ENCODE measurements at regions not wholly inside any gene's neighbourhood (a gene's known extent, or its start where the extent isn't known, plus 50 kb on each side); places are given as distances from the start of the nearest gene placed in this dataset.

DNA sequence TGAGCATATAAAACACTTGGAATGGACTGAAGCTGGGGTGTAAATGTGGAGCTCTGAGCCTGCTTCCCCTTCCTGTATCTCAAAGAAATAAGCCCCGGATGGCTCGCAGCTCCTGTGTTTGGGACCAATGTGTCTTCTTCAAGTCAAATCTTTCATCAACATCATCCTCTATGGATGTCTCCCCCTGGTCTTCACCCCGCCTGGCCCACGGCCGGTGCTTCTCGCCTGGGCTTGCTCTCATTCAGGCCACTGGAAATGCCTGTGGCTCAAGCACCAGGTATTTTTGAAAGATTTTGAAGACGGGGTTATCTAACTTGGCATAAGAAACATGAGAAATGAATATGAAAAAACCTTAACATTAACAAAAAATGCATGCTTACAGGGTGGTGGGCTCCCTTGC, 769.8 kb downstream of the BRD1 start:
- 86 to 93% (median 90%) methylated on average over 7 of the region's 7 CpGs for WGBS, 5 donors
- DNase-seq = no peak
- no peak overlapping the region for H3K4me3 ChIP-seq
- no peak for TF ChIP-seq POLR2A (IDR thresholded peaks at IDR 0.05)
- TF ChIP-seq, protein P1, sequence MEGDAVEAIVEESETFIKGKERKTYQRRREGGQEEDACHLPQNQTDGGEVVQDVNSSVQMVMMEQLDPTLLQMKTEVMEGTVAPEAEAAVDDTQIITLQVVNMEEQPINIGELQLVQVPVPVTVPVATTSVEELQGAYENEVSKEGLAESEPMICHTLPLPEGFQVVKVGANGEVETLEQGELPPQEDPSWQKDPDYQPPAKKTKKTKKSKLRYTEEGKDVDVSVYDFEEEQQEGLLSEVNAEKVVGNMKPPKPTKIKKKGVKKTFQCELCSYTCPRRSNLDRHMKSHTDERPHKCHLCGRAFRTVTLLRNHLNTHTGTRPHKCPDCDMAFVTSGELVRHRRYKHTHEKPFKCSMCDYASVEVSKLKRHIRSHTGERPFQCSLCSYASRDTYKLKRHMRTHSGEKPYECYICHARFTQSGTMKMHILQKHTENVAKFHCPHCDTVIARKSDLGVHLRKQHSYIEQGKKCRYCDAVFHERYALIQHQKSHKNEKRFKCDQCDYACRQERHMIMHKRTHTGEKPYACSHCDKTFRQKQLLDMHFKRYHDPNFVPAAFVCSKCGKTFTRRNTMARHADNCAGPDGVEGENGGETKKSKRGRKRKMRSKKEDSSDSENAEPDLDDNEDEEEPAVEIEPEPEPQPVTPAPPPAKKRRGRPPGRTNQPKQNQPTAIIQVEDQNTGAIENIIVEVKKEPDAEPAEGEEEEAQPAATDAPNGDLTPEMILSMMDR (IDR thresholded peaks at IDR 0.05) = no peak
- no peak for TF ChIP-seq EP300 (IDR thresholded peaks at IDR 0.05)
- TF ChIP-seq POLR2AphosphoS5 (IDR thresholded peaks at IDR 0.05) = no peak
- no peaks in the 10 kb centered on the region for H3K36me3 ChIP-seq
- no peaks in the 10 kb centered on the region for H3K4me1 ChIP-seq
- no peaks in the 10 kb centered on the region for H3K9me3 ChIP-seq
- intact Hi-C loops (cut with DNase I; ENCODE audit: low total_unique reads) = no loop called here
- peaks cover 0 to 68% (median 5%) of the 10 kb centered on the region in 3 donors for H3K27me3 ChIP-seq
- H3K27ac ChIP-seq = no peak overlapping the region

DNA sequence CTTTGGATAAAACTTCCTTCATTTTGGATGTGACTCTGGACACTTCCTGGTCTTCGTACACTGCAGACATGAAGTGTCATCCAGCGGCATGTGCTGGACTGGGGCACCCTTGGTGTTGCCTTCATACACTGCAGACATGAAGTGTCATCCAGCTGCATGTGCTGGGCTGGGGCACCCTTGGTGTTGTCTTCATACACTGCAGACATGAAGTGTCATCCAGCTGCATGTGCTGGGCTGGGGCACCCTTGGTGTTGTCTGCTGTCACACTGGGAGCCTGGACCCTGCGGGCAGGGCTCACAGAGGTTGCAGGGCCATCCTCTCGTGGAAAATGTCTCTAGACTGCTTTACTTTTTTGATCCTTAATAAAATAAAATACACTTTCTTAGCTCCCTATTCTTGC, 771.4 kb downstream of the BRD1 start:
- 70 to 92% (median 87%) methylated on average over 4 of the region's 4 CpGs for WGBS, 5 donors
- peaks cover 0 to 71% (median 0%) of the 10 kb centered on the region in 3 donors for H3K27me3 ChIP-seq
- DNase-seq = no peak

DNA sequence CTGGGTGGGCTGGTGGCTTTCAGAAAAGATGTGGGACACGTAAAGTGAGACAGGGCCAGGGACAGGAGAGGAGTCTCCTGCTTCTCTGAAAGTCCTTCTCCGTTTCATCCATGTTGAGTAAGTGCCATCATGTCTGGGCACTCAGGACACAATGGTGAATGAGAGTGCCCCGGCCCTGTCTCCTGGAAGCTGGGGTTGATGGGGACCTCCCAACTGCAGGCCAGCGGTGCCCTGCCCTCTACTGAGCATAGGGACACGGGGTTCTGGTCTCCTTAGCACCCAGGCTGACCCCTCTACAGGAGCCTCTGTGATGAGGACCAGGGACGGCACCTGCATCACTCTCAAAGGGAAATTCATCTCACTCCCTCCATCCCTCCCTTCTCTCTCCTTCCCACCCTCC, 772.3 kb downstream of the BRD1 start:
- no peak for DNase-seq
- Histone ChIP-seq H3K36me3 (no peaks in the 10 kb centered on the region), H3K4me1 (no peaks in the 10 kb centered on the region), H3K9me3 (no peaks in the 10 kb centered on the region), H3K27ac (no peak overlapping the region), H3K4me3 (no peak overlapping the region), H3K27me3 (peaks cover 0 to 65% (median 0%) of the 10 kb centered on the region in 3 donors)
- 74 to 85% (median 77%) methylated on average over 6 of the region's 6 CpGs for WGBS, 5 donors
- TF ChIP-seq, protein P1 (IDR thresholded peaks at IDR 0.05) = no peak
- TF ChIP-seq EP300 (IDR thresholded peaks at IDR 0.05) (no peak), POLR2AphosphoS5 (IDR thresholded peaks at IDR 0.05) (no peak), POLR2A (IDR thresholded peaks at IDR 0.05) (no peak)
- intact Hi-C loops (cut with DNase I; ENCODE audit: low total_unique reads) = no loop called here

More for the DNA sequence above, 771.4 kb downstream of the BRD1 start:
- Histone ChIP-seq H3K4me1 (no peaks in the 10 kb centered on the region), H3K27ac (no peak overlapping the region), H3K9me3 (no peaks in the 10 kb centered on the region), H3K4me3 (no peak overlapping the region), H3K36me3 (no peaks in the 10 kb centered on the region)
- intact Hi-C loops (cut with DNase I; ENCODE audit: low total_unique reads) = no loop called here
- TF ChIP-seq POLR2AphosphoS5 (IDR thresholded peaks at IDR 0.05) (no peak), EP300 (IDR thresholded peaks at IDR 0.05) (no peak), POLR2A (IDR thresholded peaks at IDR 0.05) (no peak)
- TF ChIP-seq, protein P1 (IDR thresholded peaks at IDR 0.05) = no peak

DNA sequence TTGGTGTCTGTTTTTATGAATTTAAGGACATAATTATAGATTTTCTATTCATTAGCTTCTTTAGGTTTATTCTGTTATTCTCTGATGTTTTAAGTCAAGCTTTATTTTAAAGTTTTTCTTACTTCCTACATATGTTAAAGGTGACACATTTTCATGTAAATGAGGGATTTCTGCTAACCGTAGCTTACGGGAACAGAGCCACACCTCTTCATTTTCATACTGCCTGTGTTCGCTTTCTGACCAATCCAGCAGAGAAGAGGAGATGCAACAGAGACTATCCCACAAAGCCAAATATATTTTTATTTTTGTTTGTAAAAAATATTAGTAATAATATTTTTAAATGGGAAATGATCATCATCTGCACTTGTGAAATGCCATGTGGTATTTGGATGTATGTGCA, 774.1 kb downstream of the BRD1 start:
- DNase-seq = no peak
- Histone ChIP-seq H3K4me1 (no peaks in the 10 kb centered on the region), H3K4me3 (no peak overlapping the region), H3K27me3 (peaks cover 0 to 52% (median 0%) of the 10 kb centered on the region in 3 donors), H3K9me3 (no peaks in the 10 kb centered on the region), H3K27ac (no peak overlapping the region), H3K36me3 (no peaks in the 10 kb centered on the region)
- intact Hi-C loops (cut with DNase I; ENCODE audit: low total_unique reads) = no loop called here
- 74 to 84% (median 77%) methylated on average over 3 of the region's 3 CpGs for WGBS, 5 donors
- TF ChIP-seq POLR2A (IDR thresholded peaks at IDR 0.05) = no peak

DNA sequence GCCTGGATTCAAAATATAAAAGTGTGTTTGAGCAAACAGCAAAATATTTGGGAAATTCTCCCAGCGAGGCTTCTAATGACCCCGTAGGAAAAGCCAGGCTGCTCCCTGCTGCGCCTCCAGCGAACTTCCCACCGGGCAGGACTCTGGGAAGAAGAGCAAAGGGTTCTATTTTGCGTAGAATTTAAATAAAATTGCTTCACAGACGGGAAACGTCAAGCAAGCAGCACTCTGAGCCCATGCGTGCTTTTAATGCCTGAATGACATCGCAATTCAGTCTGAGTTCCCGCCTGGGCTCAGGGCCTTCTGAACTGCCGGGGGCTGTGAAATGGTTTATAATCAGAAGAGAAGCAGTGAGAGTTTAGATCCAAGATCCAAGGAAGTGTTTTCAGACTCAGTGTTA, 775.1 kb downstream of the BRD1 start:
- Histone ChIP-seq H3K36me3 (no peaks in the 10 kb centered on the region), H3K4me3 (peak overlapping the region; percentile 28 to 42 (median 40)), H3K4me1 (no peaks in the 10 kb centered on the region), H3K27ac (no peak overlapping the region), H3K9me3 (no peaks in the 10 kb centered on the region), H3K27me3 (peaks cover 0 to 45% (median 0%) of the 10 kb centered on the region in 3 donors)
- no peak for DNase-seq
- WGBS, 5 donors = 58 to 65% (median 60%) methylated on average over 12 of the region's 12 CpGs
- TF ChIP-seq POLR2A (IDR thresholded peaks at IDR 0.05) (no peak), EP300 (IDR thresholded peaks at IDR 0.05) (no peak), POLR2AphosphoS5 (IDR thresholded peaks at IDR 0.05) (no peak)
- TF ChIP-seq, protein P1 (IDR thresholded peaks at IDR 0.05) = no peak
- intact Hi-C loops (cut with DNase I; ENCODE audit: low total_unique reads) = no loop called here
